HG02943 (cell line): ENCODE measurements at regions not wholly inside any gene's neighbourhood (a gene's known extent, or its start where the extent isn't known, plus 50 kb on each side); places are given as distances from the start of the nearest gene placed in this dataset.
"Not testable (repeated sequence)": the region's sequence is repeated elsewhere in the genome, so short reads cannot be mapped to it uniquely, and the experiment has no call there.

ENCODE experiments used
- ATAC-seq: cut with Tn5 transposase; IDR thresholded peaks from one replicate; pipeline ENCODE4 v1.9.1; 2021; ENCODE audit warnings: mild to moderate bottlenecking, low read depth, moderate library complexity; ENCODE audit not compliant: unreplicated experiment

- ATAC-seq, result not testable (repeated sequence)
Observed at GRCh38 chr7:19882893-19883292, 109.5 kb upstream of the TMEM196 start.

DNA sequence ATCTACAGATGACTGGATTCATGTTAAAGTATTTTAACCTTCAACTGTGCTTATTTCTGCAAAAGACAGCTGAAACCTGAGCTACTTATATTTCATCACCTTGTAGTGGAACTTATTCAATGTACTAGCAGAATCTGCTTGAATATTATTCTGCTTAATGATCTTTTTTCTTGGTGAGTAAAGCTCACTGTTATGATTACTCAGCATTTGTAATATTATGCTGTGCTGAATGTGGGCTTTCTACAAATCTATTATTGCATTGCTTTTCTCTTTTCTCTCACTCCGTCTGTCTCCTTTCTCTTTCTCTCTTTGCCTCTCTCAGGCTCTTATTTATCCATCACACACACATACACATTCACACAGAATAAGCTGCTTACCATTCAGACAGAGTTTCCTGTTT lies 98.7 kb upstream of the TMEM196 start:
- no peak for ATAC-seq

GRCh38 chr7:19871102-19871501 lies 97.7 kb upstream of the TMEM196 start:
- ATAC-seq, result no peak

GRCh38 chr7:19869979-19870378 lies 96.6 kb upstream of the TMEM196 start:
- ATAC-seq, result no peak

GRCh38 chr7:19853261-19853832 lies 79.9 kb upstream of the TMEM196 start:
- ATAC-seq, result no peak

DNA sequence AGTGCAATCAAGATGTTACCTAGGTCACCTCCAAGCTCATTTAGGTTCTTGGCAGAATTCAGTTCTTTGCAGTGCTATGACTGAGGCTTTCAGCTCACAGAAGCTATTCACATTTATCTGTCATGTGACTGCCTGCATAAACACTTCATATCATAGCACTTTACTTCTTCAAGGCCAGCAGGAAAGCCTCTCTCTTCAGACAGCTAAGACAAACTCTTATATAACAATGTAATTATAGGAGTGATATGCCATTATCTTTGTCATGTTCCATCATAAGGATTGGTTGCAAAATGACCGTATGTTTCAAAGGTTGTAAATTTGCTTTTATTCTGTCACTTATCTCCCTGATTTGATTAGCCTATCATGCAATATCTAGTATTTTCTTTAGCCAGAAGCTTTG lies 78.8 kb upstream of the TMEM196 start:
- no peak for ATAC-seq

DNA sequence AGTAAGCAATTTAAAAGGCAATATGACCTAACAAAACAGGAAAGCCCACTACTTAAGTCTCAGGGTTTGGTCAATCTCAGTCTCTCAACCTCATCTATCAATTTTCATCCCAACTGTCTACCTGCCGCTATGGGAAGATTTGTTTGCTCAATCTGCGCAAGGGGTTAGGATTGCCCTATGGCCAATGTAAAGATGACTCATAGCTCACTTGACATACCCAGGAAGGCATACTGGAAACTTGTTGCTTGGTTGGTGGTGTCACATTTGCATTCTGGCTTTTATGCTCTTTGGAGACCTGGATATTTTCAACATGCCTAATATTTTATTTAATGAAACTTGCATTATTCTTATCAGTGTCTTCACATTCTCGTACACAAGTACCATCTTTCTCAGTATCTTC lies 78.1 kb upstream of the TMEM196 start:
- ATAC-seq, result no peak

- no peak for ATAC-seq
Observed at GRCh38 chr7:19834566-19834965, 61.1 kb upstream of the TMEM196 start.

- no peak for ATAC-seq
Observed at GRCh38 chr7:19830604-19831003, 57.2 kb upstream of the TMEM196 start.
